ENCODE measurements at regions not wholly inside any gene's neighbourhood (a gene's known extent, or its start where the extent isn't known, plus 50 kb on each side); places are given as distances from the start of the nearest gene placed in this dataset.
"Not testable (repeated sequence)": the region's sequence is repeated elsewhere in the genome, so short reads cannot be mapped to it uniquely, and the experiment has no call there.

- Histone ChIP-seq H3K4me2 (ENCODE audit: low read length) (no peak overlapping the region), H3F3A (ENCODE audit: control insufficient read depth, insufficient read depth) (no peaks in the 10 kb centered on the region), H3K27me3 (ENCODE audit: control insufficient read depth, low read length) (no peaks in the 10 kb centered on the region), H3K9me2 (replicated peaks; ENCODE audit: control insufficient read depth, low read length) (no peaks in the 10 kb centered on the region), H3K36me3 (ENCODE audit: control insufficient read depth, low read length) (no peaks in the 10 kb centered on the region), H3K4me3 (ENCODE audit: low read length) (no peak overlapping the region), H4K20me1 (ENCODE audit: control insufficient read depth, insufficient read depth, low read depth, low read length) (no peaks in the 10 kb centered on the region), H3K79me2 (ENCODE audit: control insufficient read depth, low read length) (no peaks in the 10 kb centered on the region), H3K27ac (ENCODE audit: low read depth, low read length) (no peak overlapping the region), H3K4me1 (ENCODE audit: control insufficient read depth, low read length) (no peaks in the 10 kb centered on the region), H3K9me3 (ENCODE audit: control insufficient read depth, insufficient read depth, low read length) (peaks cover 7% of the 10 kb centered on the region; the same call in 1 of the 2 replicates)
- no peak for TF ChIP-seq EZH2phosphoT487 (IDR thresholded peaks at IDR 0.05; ENCODE audit: borderline replicate concordance, low read length)
- no peak for TF ChIP-seq CTCF (IDR thresholded peaks at IDR 0.05; ENCODE audit: low read depth, low read length, poor library complexity, severe bottlenecking)
Observed at GRCh38 chr19:20371911-20372310, 193.7 kb downstream of the ZNF737 start.

- not testable (repeated sequence) for H3K4me3 ChIP-seq (ENCODE audit: low read length)
Observed at GRCh38 chr19:20371304-20371703, 194.3 kb downstream of the ZNF737 start.

GRCh38 chr19:20367811-20368294 lies 197.7 kb downstream of the ZNF737 start:
- no peaks in the 10 kb centered on the region for H3K27me3 ChIP-seq (ENCODE audit: control insufficient read depth, low read length)
- H3K4me3 ChIP-seq (ENCODE audit: low read length) = no peak overlapping the region
- H3K4me2 ChIP-seq (ENCODE audit: low read length) = no peak overlapping the region
- TF ChIP-seq EZH2phosphoT487 (IDR thresholded peaks at IDR 0.05; ENCODE audit: borderline replicate concordance, low read length) (no peak), CTCF (IDR thresholded peaks at IDR 0.05; ENCODE audit: low read depth, low read length, poor library complexity, severe bottlenecking) (no peak)
- H4K20me1 ChIP-seq (ENCODE audit: control insufficient read depth, insufficient read depth, low read depth, low read length) = no peaks in the 10 kb centered on the region
- H3K9me3 ChIP-seq (ENCODE audit: control insufficient read depth, insufficient read depth, low read length) = no peaks in the 10 kb centered on the region
- no peaks in the 10 kb centered on the region for H3K4me1 ChIP-seq (ENCODE audit: control insufficient read depth, low read length)
- no peak overlapping the region for H3K27ac ChIP-seq (ENCODE audit: low read depth, low read length)
- H3K36me3 ChIP-seq (ENCODE audit: control insufficient read depth, low read length) = no peaks in the 10 kb centered on the region
- no peaks in the 10 kb centered on the region for H3K79me2 ChIP-seq (ENCODE audit: control insufficient read depth, low read length)
- H3F3A ChIP-seq (ENCODE audit: control insufficient read depth, insufficient read depth) = no peaks in the 10 kb centered on the region
- H3K9me2 ChIP-seq (replicated peaks; ENCODE audit: control insufficient read depth, low read length) = no peaks in the 10 kb centered on the region

More at GRCh38 chr19:20371304-20371703, 194.3 kb downstream of the ZNF737 start:
- not testable (repeated sequence) for H4K20me1 ChIP-seq (ENCODE audit: control insufficient read depth, insufficient read depth, low read depth, low read length); H3K79me2 ChIP-seq (ENCODE audit: control insufficient read depth, low read length); H3K27ac ChIP-seq (ENCODE audit: low read depth, low read length); H3K27me3 ChIP-seq (ENCODE audit: control insufficient read depth, low read length); H3F3A ChIP-seq (ENCODE audit: control insufficient read depth, insufficient read depth); H3K9me3 ChIP-seq (ENCODE audit: control insufficient read depth, insufficient read depth, low read length); H3K4me1 ChIP-seq (ENCODE audit: control insufficient read depth, low read length); H3K4me2 ChIP-seq (ENCODE audit: low read length); H3K36me3 ChIP-seq (ENCODE audit: control insufficient read depth, low read length); H3K9me2 ChIP-seq (replicated peaks; ENCODE audit: control insufficient read depth, low read length)

GRCh38 chr19:20365146-20365545 lies 198.1 kb downstream of the ZNF486 start:
- no peaks in the 10 kb centered on the region for H3K4me1 ChIP-seq (ENCODE audit: control insufficient read depth, low read length)
- no peaks in the 10 kb centered on the region for H3K9me2 ChIP-seq (replicated peaks; ENCODE audit: control insufficient read depth, low read length)
- no peaks in the 10 kb centered on the region for H3K36me3 ChIP-seq (ENCODE audit: control insufficient read depth, low read length)
- H4K20me1 ChIP-seq (ENCODE audit: control insufficient read depth, insufficient read depth, low read depth, low read length) = no peaks in the 10 kb centered on the region
- no peak overlapping the region for H3K4me3 ChIP-seq (ENCODE audit: low read length)
- H3K9me3 ChIP-seq (ENCODE audit: control insufficient read depth, insufficient read depth, low read length) = no peaks in the 10 kb centered on the region
- no peak for TF ChIP-seq EZH2phosphoT487 (IDR thresholded peaks at IDR 0.05; ENCODE audit: borderline replicate concordance, low read length)
- no peak for TF ChIP-seq CTCF (IDR thresholded peaks at IDR 0.05; ENCODE audit: low read depth, low read length, poor library complexity, severe bottlenecking)
- H3K27ac ChIP-seq (ENCODE audit: low read depth, low read length) = no peak overlapping the region
- H3K4me2 ChIP-seq (ENCODE audit: low read length) = no peak overlapping the region
- H3F3A ChIP-seq (ENCODE audit: control insufficient read depth, insufficient read depth) = no peaks in the 10 kb centered on the region
- H3K79me2 ChIP-seq (ENCODE audit: control insufficient read depth, low read length) = no peaks in the 10 kb centered on the region
- no peaks in the 10 kb centered on the region for H3K27me3 ChIP-seq (ENCODE audit: control insufficient read depth, low read length)
